K562 (cell line): ENCODE measurements at regions not wholly inside any gene's neighbourhood (a gene's known extent, or its start where the extent isn't known, plus 50 kb on each side); places are given as distances from the start of the nearest gene placed in this dataset.

Experiments used
- ATAC-seq: fragments of 200-7000 bp; cut with Tn5 transposase; 3 replicates; pipeline ENCODE4 v1.9.1; 2020; ENCODE audit warnings: moderate library complexity
- BruUV-seq: library from RNA; stranded (reverse); fragments of 400-500 nt; replicated peaks from 2 replicates; lab custom pipeline; 2021; lab: Mats Ljungman, UMichigan
- CTCF ChIA-PET: fragments of 300-600 bp; formaldehyde crosslinking; extraction: SDS; loops from one replicate; lab custom pipeline; 2021; ENCODE audit warnings: low intra/inter-chr PET ratio; lab: Yijun Ruan, JAX
- POLR2A ChIA-PET: fragments of 300-600, 350-650 bp; sonication (Branson Sonifier 250); formaldehyde crosslinking; extraction: SDS; loops from one replicate; lab custom pipeline; 2021; ENCODE audit warnings: antibody characterized with exemption, inconsistent platforms; lab: Yijun Ruan, JAX
- DNase-seq, 4 experiments: peaks; one replicate each; pipeline versions ENCODE4 v3.0.0 to v3.0.0-alpha.2; 2011 to 2018; ENCODE audit warnings: low spot score in 3 of 4, mixed read lengths in 3 of 4; ENCODE audit errors: extremely low read depth in 1 of 4
- FAIRE-seq: peaks from 2 replicates; lab custom pipeline; 2011; peaks lifted over from hg19 to GRCh38; lab: Jason Lieb, UNC
- H2AFZ ChIP-seq: 2 replicates; pipeline ENCODE4 v1.6.0; 2011; ENCODE audit warnings: low read depth, low read length, control low read depth, inconsistent platforms
- H3K27ac ChIP-seq: fragments of 200-600 bp; 3 replicates; pipeline ENCODE4 v1.8.0; 2011; ENCODE audit warnings: low read depth, mild to moderate bottlenecking, control low read depth, inconsistent platforms, low read length, moderate library complexity, mixed read lengths; ENCODE audit errors: extremely low read depth
- H3K27me3 ChIP-seq, 2 experiments: fragments of 300-600 bp in 1 of 2; 2 replicates in 1 of 2; 3 replicates in 1 of 2; pipeline versions ENCODE4 v1.6.0 to v1.8.0; 2011; ENCODE audit warnings: inconsistent platforms in 2 of 2, low read length in 2 of 2, mild to moderate bottlenecking in 1 of 2, mixed read lengths in 1 of 2, moderate library complexity in 1 of 2; ENCODE audit not compliant: control insufficient read depth in 2 of 2, insufficient read depth in 2 of 2
- H3K36me3 ChIP-seq: fragments of 300-600 bp; 3 replicates; pipeline ENCODE4 v1.8.0; 2011; ENCODE audit warnings: mild to moderate bottlenecking, low read length, inconsistent platforms; ENCODE audit not compliant: control insufficient read depth, insufficient read depth
- H3K4me1 ChIP-seq, 2 experiments: fragments of 200-600 bp in 1 of 2; replicated peaks in 1 of 2; 2 replicates in 1 of 2; 3 replicates in 1 of 2; pipeline versions ENCODE4 v1.5.1 to v1.8.0; 2011; ENCODE audit warnings: inconsistent platforms in 2 of 2, low read length in 2 of 2, mild to moderate bottlenecking in 1 of 2, mixed read lengths in 1 of 2, moderate library complexity in 1 of 2; ENCODE audit not compliant: control insufficient read depth in 2 of 2, insufficient read depth in 2 of 2
- H3K4me2 ChIP-seq: 2 replicates; pipeline ENCODE4 v1.6.1; 2011; ENCODE audit warnings: low read length, control low read depth, inconsistent platforms, mixed read lengths; ENCODE audit not compliant: insufficient read depth
- H3K4me3 ChIP-seq: fragments of 200-600 bp; sonication (generic), shearing (Covaris generic); 2 replicates; pipeline ENCODE4 v1.5.1; 2016; ENCODE audit warnings: control low read depth, inconsistent platforms
- H3K79me2 ChIP-seq: fragments of 200-600 bp; 3 replicates; pipeline ENCODE4 v1.8.0; 2011; ENCODE audit warnings: low read length, inconsistent platforms; ENCODE audit not compliant: control insufficient read depth, insufficient read depth
- H3K9ac ChIP-seq, 2 experiments: 2 replicates each; pipeline versions ENCODE4 v1.6.0 to v1.6.1; 2011; ENCODE audit warnings: low read depth in 2 of 2, low read length in 2 of 2, control low read depth in 1 of 2, inconsistent platforms in 1 of 2, mild to moderate bottlenecking in 1 of 2, mixed read lengths in 1 of 2; ENCODE audit not compliant: insufficient read depth in 1 of 2
- H3K9me1 ChIP-seq: one replicate; pipeline ENCODE4 v1.6.0; 2011; ENCODE audit warnings: inconsistent platforms, mild to moderate bottlenecking, low read length, moderate library complexity; ENCODE audit not compliant: control insufficient read depth, insufficient read depth
- H3K9me3 ChIP-seq: replicated peaks from 2 replicates; pipeline ENCODE4 v1.5.1; 2011; ENCODE audit warnings: low read depth, low read length, inconsistent platforms; ENCODE audit not compliant: control insufficient read depth, insufficient read depth
- H4K20me1 ChIP-seq: replicated peaks from 2 replicates; pipeline ENCODE4 v1.6.1; 2011; ENCODE audit warnings: low read length, inconsistent platforms, mixed read lengths; ENCODE audit not compliant: control insufficient read depth, insufficient read depth
- CBFA2T3 ChIP-seq: fragments of 450-650 bp; IDR thresholded peaks from 2 replicates; pipeline ENCODE4 v1.6.1; 2017
- E2F3 ChIP-seq: fragments of 250-450 bp; sonication (Bioruptor Pico); IDR thresholded peaks from 2 replicates; pipeline ENCODE4 v1.4.0; 2020; ENCODE audit warnings: mild to moderate bottlenecking
- GTF2F1 ChIP-seq: IDR thresholded peaks from 2 replicates; pipeline ENCODE4 v1.6.1; 2011; ENCODE audit warnings: low read depth, low read length, improper control_type of control experiment
- ILK ChIP-seq: fragments of 450-650 bp; IDR thresholded peaks from 2 replicates; pipeline ENCODE4 v1.6.1; 2016; ENCODE audit warnings: missing genetic modification characterization, low read depth, mild to moderate bottlenecking, missing compliant biosample characterization, moderate library complexity, borderline replicate concordance
- MTA2 ChIP-seq: fragments of 450-650 bp; IDR thresholded peaks from 2 replicates; pipeline ENCODE4 v1.6.1; 2016; ENCODE audit warnings: low read depth
- PTBP1 ChIP-seq: fragments of 200-400 bp; formaldehyde crosslinking; IDR thresholded peaks from 2 replicates; pipeline ENCODE4 v1.6.1; 2017; ENCODE audit warnings: low read depth, low read length
- PYGO2 ChIP-seq: fragments of 450-650 bp; IDR thresholded peaks from 2 replicates; pipeline ENCODE4 v1.6.1; 2016; ENCODE audit warnings: mild to moderate bottlenecking, missing genetic modification characterization, moderate library complexity, missing compliant biosample characterization
- SFPQ ChIP-seq: fragments of 200-400 bp; formaldehyde crosslinking; IDR thresholded peaks from 2 replicates; pipeline ENCODE4 v1.6.1; 2017; ENCODE audit warnings: mild to moderate bottlenecking, low read depth, low read length, moderate library complexity
- SNIP1 ChIP-seq: fragments of 450-650 bp; IDR thresholded peaks from 2 replicates; pipeline ENCODE4 v1.7.1; 2017; ENCODE audit warnings: low read depth, mild to moderate bottlenecking
- SREBF2 ChIP-seq: sonication (generic); formaldehyde crosslinking; IDR thresholded peaks from 2 replicates; pipeline ENCODE4 v1.4.0; 2020; ENCODE audit warnings: mild to moderate bottlenecking, missing genetic modification reagents
- ZKSCAN1 ChIP-seq: fragments of 150-350 bp; IDR thresholded peaks from 2 replicates; pipeline ENCODE4 v1.6.1; 2016; ENCODE audit warnings: low read depth, low read length
- ZNF224 ChIP-seq: sonication (generic); formaldehyde crosslinking; IDR thresholded peaks from 2 replicates; pipeline ENCODE4 v1.8.0; 2022; ENCODE audit warnings: mild to moderate bottlenecking, missing genetic modification reagents
- ZNF324 ChIP-seq: fragments of 250-450 bp; sonication (Bioruptor Pico); IDR thresholded peaks from 2 replicates; pipeline ENCODE4 v1.4.0; 2020; ENCODE audit warnings: mild to moderate bottlenecking
- ZNF507 ChIP-seq: conservative IDR thresholded peaks from 2 replicates; pipeline ENCODE4 v1.6.1; 2017; ENCODE audit warnings: missing genetic modification characterization, missing compliant biosample characterization
- ZNF57 ChIP-seq: fragments of 450-650 bp; formaldehyde crosslinking; IDR thresholded peaks from 2 replicates; pipeline ENCODE4 v1.4.0; 2020; ENCODE audit warnings: mild to moderate bottlenecking, moderate library complexity
- WGBS: fragments of 100-300 bp; shearing (Covaris generic); methylation state at CpG from one replicate; pipeline ENCODE4 v1.1.6; 2016; ENCODE audit warnings: low coverage, mixed read lengths; ENCODE audit not compliant: insufficient coverage; ENCODE audit errors: missing lambda C conversion rate; 5-methylcytosine and 5-hydroxymethylcytosine counted together
- in situ Hi-C: fragments of 300-500 bp; cut with MboI; formaldehyde crosslinking; loops from 4 replicates; pipeline ENCODE4 v1.15.0; 2018; ENCODE audit warnings: inconsistent platforms, mixed read lengths
- intact Hi-C: fragments of 100-400 bp; cut with micrococcal nuclease; formaldehyde crosslinking; loops from 2 replicates; pipeline ENCODE4 v1.14.2; 2022
- TF ChIP-seq, protein P1 (sequence below), 2 experiments: fragments of 450-650 bp in 1 of 2; sonication (generic) in 1 of 2; formaldehyde crosslinking; conservative IDR thresholded peaks; 2 replicates each; pipeline versions ENCODE4 v1.4.0 to v1.8.1; 2020 to 2022; ENCODE audit warnings: mild to moderate bottlenecking in 1 of 2, missing genetic modification reagents in 1 of 2

GRCh38 chr3:29168696-29169095 is 112.2 kb upstream of the RBMS3 start:
- intact Hi-C loops (no loop called here), in situ Hi-C loops (no loop called here)
- Histone ChIP-seq H3K4me2 (no peak overlapping the region), H3K4me1 (no peaks in the 10 kb centered on the region), H3K9ac (no peak overlapping the region), H3K9me3 (no peaks in the 10 kb centered on the region), H2AFZ (no peak overlapping the region), H3K27ac (no peak overlapping the region), H4K20me1 (no peaks in the 10 kb centered on the region), H3K36me3 (no peaks in the 10 kb centered on the region), H3K27me3 (no peaks in the 10 kb centered on the region), H3K9me1 (no peaks in the 10 kb centered on the region), H3K4me3 (no peak overlapping the region), H3K79me2 (no peaks in the 10 kb centered on the region)
- no peak for TF ChIP-seq SNIP1
- FAIRE-seq, result no peak
- BruUV-seq, result no TSS peak
- 5% methylated on average over 1 of the region's 1 CpG for WGBS
- ATAC-seq, result no peak
- CTCF ChIA-PET, result no interaction called here
- no peak for DNase-seq
- POLR2A ChIA-PET, result no interaction called here

DNA sequence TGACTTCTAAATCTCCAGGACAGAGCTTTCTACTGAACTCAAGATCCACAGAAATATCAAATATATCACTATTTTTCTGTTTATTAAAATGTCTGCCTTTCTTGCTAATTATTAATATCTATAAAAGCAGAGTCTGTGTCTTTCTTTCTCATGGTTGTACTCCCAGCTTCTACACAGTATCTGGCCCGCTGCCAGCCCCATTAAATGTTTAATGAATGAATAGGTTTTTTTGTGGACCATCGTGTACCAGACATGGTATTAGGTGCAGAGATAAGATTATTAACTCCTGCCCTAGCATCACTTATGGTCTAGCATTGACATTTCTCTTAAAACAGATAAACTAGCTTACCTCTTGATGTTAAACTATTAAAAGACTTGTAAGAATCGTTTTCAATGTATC is 111.4 kb upstream of the RBMS3 start:
- no peaks in the 10 kb centered on the region for H3K79me2 ChIP-seq
- ChIA-PET POLR2A (no interaction called here), CTCF (no interaction called here)
- no peaks in the 10 kb centered on the region for H3K27me3 ChIP-seq
- H3K9me3 ChIP-seq, result no peaks in the 10 kb centered on the region
- no peak overlapping the region for H3K4me2 ChIP-seq
- no peak overlapping the region for H2AFZ ChIP-seq
- WGBS, result 0% methylated on average over 3 of the region's 3 CpGs
- H4K20me1 ChIP-seq, result no peaks in the 10 kb centered on the region
- H3K36me3 ChIP-seq, result no peaks in the 10 kb centered on the region
- H3K27ac ChIP-seq, result no peak overlapping the region
- H3K4me1 ChIP-seq, result no peaks in the 10 kb centered on the region
- in situ Hi-C loops (no loop called here), intact Hi-C loops (no loop called here)
- H3K9ac ChIP-seq, result no peak overlapping the region
- H3K9me1 ChIP-seq, result no peaks in the 10 kb centered on the region
- H3K4me3 ChIP-seq, result no peak overlapping the region
- no peak for ATAC-seq
- no peak for DNase-seq
- no peak for FAIRE-seq
- no TSS peak for BruUV-seq
- TF ChIP-seq SFPQ, result no peak
- TF ChIP-seq, protein P1, sequence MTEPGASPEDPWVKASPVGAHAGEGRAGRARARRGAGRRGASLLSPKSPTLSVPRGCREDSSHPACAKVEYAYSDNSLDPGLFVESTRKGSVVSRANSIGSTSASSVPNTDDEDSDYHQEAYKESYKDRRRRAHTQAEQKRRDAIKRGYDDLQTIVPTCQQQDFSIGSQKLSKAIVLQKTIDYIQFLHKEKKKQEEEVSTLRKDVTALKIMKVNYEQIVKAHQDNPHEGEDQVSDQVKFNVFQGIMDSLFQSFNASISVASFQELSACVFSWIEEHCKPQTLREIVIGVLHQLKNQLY (CRISPR knock-in tag; conservative IDR thresholded peaks at IDR 0.05), result no peak
- no peak for TF ChIP-seq ZNF324 (CRISPR knock-in tag)
- no peak for TF ChIP-seq PTBP1
- no peak for TF ChIP-seq ZNF507 (tag)
- no peak for TF ChIP-seq E2F3
- TF ChIP-seq PYGO2, result no peak
- TF ChIP-seq ILK (tag), result no peak
- TF ChIP-seq SREBF2, result no peak
- TF ChIP-seq GTF2F1, result no peak
- TF ChIP-seq ZKSCAN1, result no peak
- TF ChIP-seq CBFA2T3, result no peak
- TF ChIP-seq ZNF224 (CRISPR knock-in tag), result no peak
- TF ChIP-seq ZNF57 (CRISPR knock-in tag), result no peak
- no peak for TF ChIP-seq MTA2
